ENCODE measurements at regions not wholly inside any gene's neighbourhood (a gene's known extent, or its start where the extent isn't known, plus 50 kb on each side); places are given as distances from the start of the nearest gene placed in this dataset.
"Not testable (repeated sequence)": the region's sequence is repeated elsewhere in the genome, so short reads cannot be mapped to it uniquely, and the experiment has no call there.

DNA sequence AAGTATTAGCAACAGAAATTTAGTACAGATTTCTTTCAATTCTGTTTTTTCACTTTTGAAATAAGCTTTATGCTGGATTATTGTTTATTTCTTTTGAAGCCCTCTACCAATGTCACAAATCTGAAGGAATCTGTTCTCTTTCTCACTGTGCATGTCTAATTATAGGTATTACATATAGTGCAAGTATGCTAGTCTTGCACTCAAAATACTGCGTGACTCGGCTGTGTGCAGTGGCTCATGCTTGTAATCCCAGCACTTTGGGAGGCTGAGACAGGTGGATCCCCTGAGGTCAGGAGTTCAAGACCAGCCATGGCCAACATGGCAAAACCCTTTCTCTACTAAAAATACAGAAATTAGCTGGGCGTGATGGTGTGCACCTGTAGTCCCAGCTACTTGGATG lies 95.8 kb upstream of the PLAAT1 start:
- H3K9me3 ChIP-seq (ENCODE audit: low read length): no peaks in the 10 kb centered on the region
- TF ChIP-seq, protein P1, sequence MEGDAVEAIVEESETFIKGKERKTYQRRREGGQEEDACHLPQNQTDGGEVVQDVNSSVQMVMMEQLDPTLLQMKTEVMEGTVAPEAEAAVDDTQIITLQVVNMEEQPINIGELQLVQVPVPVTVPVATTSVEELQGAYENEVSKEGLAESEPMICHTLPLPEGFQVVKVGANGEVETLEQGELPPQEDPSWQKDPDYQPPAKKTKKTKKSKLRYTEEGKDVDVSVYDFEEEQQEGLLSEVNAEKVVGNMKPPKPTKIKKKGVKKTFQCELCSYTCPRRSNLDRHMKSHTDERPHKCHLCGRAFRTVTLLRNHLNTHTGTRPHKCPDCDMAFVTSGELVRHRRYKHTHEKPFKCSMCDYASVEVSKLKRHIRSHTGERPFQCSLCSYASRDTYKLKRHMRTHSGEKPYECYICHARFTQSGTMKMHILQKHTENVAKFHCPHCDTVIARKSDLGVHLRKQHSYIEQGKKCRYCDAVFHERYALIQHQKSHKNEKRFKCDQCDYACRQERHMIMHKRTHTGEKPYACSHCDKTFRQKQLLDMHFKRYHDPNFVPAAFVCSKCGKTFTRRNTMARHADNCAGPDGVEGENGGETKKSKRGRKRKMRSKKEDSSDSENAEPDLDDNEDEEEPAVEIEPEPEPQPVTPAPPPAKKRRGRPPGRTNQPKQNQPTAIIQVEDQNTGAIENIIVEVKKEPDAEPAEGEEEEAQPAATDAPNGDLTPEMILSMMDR (conservative IDR thresholded peaks at IDR 0.05; ENCODE audit: low read length): no peak
- no peak for TF ChIP-seq EZH2phosphoT487 (IDR thresholded peaks at IDR 0.05; ENCODE audit: borderline replicate concordance, low read depth, low read length)
- ChIA-PET CTCF (ENCODE audit: unreplicated experiment) (no interaction called here), POLR2A (no interaction called here)
- H3K9me2 ChIP-seq (ENCODE audit: insufficient read depth, low read length): no peaks in the 10 kb centered on the region
- H4K20me1 ChIP-seq (ENCODE audit: insufficient read depth, low read length): no peaks in the 10 kb centered on the region
- H3K79me2 ChIP-seq (ENCODE audit: insufficient read depth, low read depth, low read length): no peaks in the 10 kb centered on the region
- H3K4me1 ChIP-seq (ENCODE audit: insufficient read depth, low read length, poor library complexity, severe bottlenecking): no peaks in the 10 kb centered on the region
- no peak overlapping the region for H2AFZ ChIP-seq (ENCODE audit: low read length)
- intact Hi-C loops (cut with micrococcal nuclease; ENCODE audit: unreplicated experiment): no loop called here
- no peak for DNase-seq (ENCODE audit: low spot score)
- no peak overlapping the region for H3K27ac ChIP-seq (ENCODE audit: low read depth, low read length, poor library complexity, severe bottlenecking)
- BruUV-seq (replicated peaks): no TSS peak
- H3K4me2 ChIP-seq (ENCODE audit: low read length): no peak overlapping the region
- no peak overlapping the region for H3K4me3 ChIP-seq (ENCODE audit: low read depth, low read length, poor library complexity, severe bottlenecking)
- no peaks in the 10 kb centered on the region for H3K36me3 ChIP-seq (ENCODE audit: insufficient read depth, low read length)

- Histone ChIP-seq H2AFZ (ENCODE audit: low read length) (no peak overlapping the region), H3K9me3 (ENCODE audit: low read length) (no peaks in the 10 kb centered on the region), H3K27ac (ENCODE audit: low read depth, low read length, poor library complexity, severe bottlenecking) (no peak overlapping the region), H3K4me2 (ENCODE audit: low read length) (no peak overlapping the region), H4K20me1 (ENCODE audit: insufficient read depth, low read length) (no peaks in the 10 kb centered on the region), H3K4me1 (ENCODE audit: insufficient read depth, low read length, poor library complexity, severe bottlenecking) (no peaks in the 10 kb centered on the region), H3K79me2 (ENCODE audit: insufficient read depth, low read depth, low read length) (no peaks in the 10 kb centered on the region), H3K36me3 (ENCODE audit: insufficient read depth, low read length) (no peaks in the 10 kb centered on the region), H3K4me3 (ENCODE audit: low read depth, low read length, poor library complexity, severe bottlenecking) (no peak overlapping the region), H3K9me2 (ENCODE audit: insufficient read depth, low read length) (no peaks in the 10 kb centered on the region)
- TF ChIP-seq EZH2phosphoT487 (IDR thresholded peaks at IDR 0.05; ENCODE audit: borderline replicate concordance, low read depth, low read length): no peak
- TF ChIP-seq, protein P1 (conservative IDR thresholded peaks at IDR 0.05; ENCODE audit: low read length): no peak
- intact Hi-C loops (cut with micrococcal nuclease; ENCODE audit: unreplicated experiment): no loop called here
- ChIA-PET POLR2A (interaction anchor here (1.5 kb wide), 1 partner anchor 23 kb away, joined by 4 read pairs; no protein-coding TSS in a partner anchor), CTCF (ENCODE audit: unreplicated experiment) (no interaction called here)
- no peak for DNase-seq (ENCODE audit: low spot score)
- BruUV-seq (replicated peaks): no TSS peak
These were observed 92.1 kb upstream of the PLAAT1 start for GRCh38 chr3:193148688-193149473.

GRCh38 chr3:193149998-193150397 lies 91.0 kb upstream of the PLAAT1 start:
- Histone ChIP-seq H3K79me2 (ENCODE audit: insufficient read depth, low read depth, low read length) (no peaks in the 10 kb centered on the region), H3K4me3 (ENCODE audit: low read depth, low read length, poor library complexity, severe bottlenecking) (no peak overlapping the region), H3K36me3 (ENCODE audit: insufficient read depth, low read length) (no peaks in the 10 kb centered on the region), H3K4me2 (ENCODE audit: low read length) (no peak overlapping the region), H4K20me1 (ENCODE audit: insufficient read depth, low read length) (no peaks in the 10 kb centered on the region), H3K27ac (ENCODE audit: low read depth, low read length, poor library complexity, severe bottlenecking) (no peak overlapping the region), H3K9me2 (ENCODE audit: insufficient read depth, low read length) (no peaks in the 10 kb centered on the region), H3K4me1 (ENCODE audit: insufficient read depth, low read length, poor library complexity, severe bottlenecking) (no peaks in the 10 kb centered on the region), H2AFZ (ENCODE audit: low read length) (no peak overlapping the region), H3K9me3 (ENCODE audit: low read length) (no peaks in the 10 kb centered on the region)
- ChIA-PET CTCF (ENCODE audit: unreplicated experiment) (no interaction called here), POLR2A (interaction anchor here (1.5 kb wide), 1 partner anchor 24 kb away, joined by 4 read pairs; no protein-coding TSS in a partner anchor)
- no peak for TF ChIP-seq EZH2phosphoT487 (IDR thresholded peaks at IDR 0.05; ENCODE audit: borderline replicate concordance, low read depth, low read length)
- TF ChIP-seq, protein P1 (conservative IDR thresholded peaks at IDR 0.05; ENCODE audit: low read length): no peak
- no peak for DNase-seq (ENCODE audit: low spot score)
- BruUV-seq (replicated peaks): no TSS peak
- intact Hi-C loops (cut with micrococcal nuclease; ENCODE audit: unreplicated experiment): no loop called here

GRCh38 chr3:193155044-193155781 lies 85.8 kb upstream of the PLAAT1 start:
- H3K4me3 ChIP-seq (ENCODE audit: low read depth, low read length, poor library complexity, severe bottlenecking); CTCF ChIA-PET (ENCODE audit: unreplicated experiment); H2AFZ ChIP-seq (ENCODE audit: low read length); intact Hi-C loops (cut with micrococcal nuclease; ENCODE audit: unreplicated experiment); H3K9me2 ChIP-seq (ENCODE audit: insufficient read depth, low read length); H3K79me2 ChIP-seq (ENCODE audit: insufficient read depth, low read depth, low read length); BruUV-seq (replicated peaks); H4K20me1 ChIP-seq (ENCODE audit: insufficient read depth, low read length); H3K4me2 ChIP-seq (ENCODE audit: low read length); H3K36me3 ChIP-seq (ENCODE audit: insufficient read depth, low read length); DNase-seq (ENCODE audit: low spot score); H3K4me1 ChIP-seq (ENCODE audit: insufficient read depth, low read length, poor library complexity, severe bottlenecking); H3K9me3 ChIP-seq (ENCODE audit: low read length); H3K27ac ChIP-seq (ENCODE audit: low read depth, low read length, poor library complexity, severe bottlenecking); POLR2A ChIA-PET: not testable (repeated sequence)

Measured in OCI-LY7 (cell line).